HepG2 (cell line): ENCODE measurements at regions not wholly inside any gene's neighbourhood (a gene's known extent, or its start where the extent isn't known, plus 50 kb on each side); places are given as distances from the start of the nearest gene placed in this dataset.
A peak's percentile ranks its signal among the peaks of the same experiment; 100 is the strongest.

Experiments used
- ATF6 ChIP-seq: sonication (generic); formaldehyde crosslinking; conservative IDR thresholded peaks from 2 replicates; pipeline ENCODE4 v1.4.0; 2020; ENCODE audit warnings: missing genetic modification reagents
- ATM ChIP-seq: fragments of 450-650 bp; IDR thresholded peaks from 2 replicates; pipeline ENCODE4 v1.7.1; 2017; ENCODE audit warnings: mild to moderate bottlenecking, borderline replicate concordance
- GATA4 ChIP-seq: sonication (generic); IDR thresholded peaks from 2 replicates; pipeline ENCODE4 v1.6.1; 2016; ENCODE audit warnings: antibody characterized with exemption, low read depth, borderline replicate concordance
- MTF2 ChIP-seq: sonication (generic); formaldehyde crosslinking; IDR thresholded peaks from 2 replicates; pipeline ENCODE4 v1.5.0; 2020; ENCODE audit warnings: missing genetic modification reagents, borderline replicate concordance
- NR2C2 ChIP-seq: sonication (generic); formaldehyde crosslinking; IDR thresholded peaks from 2 replicates; pipeline ENCODE4 v1.4.0; 2020; ENCODE audit warnings: missing genetic modification reagents, mild to moderate bottlenecking, moderate library complexity, borderline replicate concordance
- NRL ChIP-seq: sonication (generic); formaldehyde crosslinking; IDR thresholded peaks from 2 replicates; pipeline ENCODE4 v1.5.0; 2020; ENCODE audit warnings: missing genetic modification reagents, mild to moderate bottlenecking, moderate library complexity, borderline replicate concordance
- POLR2A ChIP-seq, 2 experiments: IDR thresholded peaks; 2 replicates each; pipeline ENCODE4 v1.6.1; 2011; ENCODE audit warnings: low read depth in 2 of 2, low read length in 2 of 2, mild to moderate bottlenecking in 1 of 2, moderate library complexity in 1 of 2; ENCODE audit not compliant: insufficient read depth in 1 of 2
- SNAPC4 ChIP-seq: sonication (generic); formaldehyde crosslinking; IDR thresholded peaks from 2 replicates; pipeline ENCODE4 v1.4.0; 2020; ENCODE audit warnings: mild to moderate bottlenecking, missing genetic modification reagents
- SP5 ChIP-seq: IDR thresholded peaks from 2 replicates; pipeline ENCODE4 v1.6.1; 2016; ENCODE audit warnings: low read depth, borderline replicate concordance
- TOE1 ChIP-seq: sonication (generic); formaldehyde crosslinking; IDR thresholded peaks from 2 replicates; pipeline ENCODE4 v1.4.0; 2020; ENCODE audit warnings: mild to moderate bottlenecking, missing genetic modification reagents
- ZBTB33 ChIP-seq: sonication (generic); formaldehyde crosslinking; IDR thresholded peaks from 2 replicates; pipeline ENCODE4 v1.4.0; 2020; ENCODE audit warnings: missing genetic modification reagents
- ZFP36 ChIP-seq: fragments of 150-350 bp; IDR thresholded peaks from 2 replicates; pipeline ENCODE4 v1.6.1; 2018; ENCODE audit warnings: borderline replicate concordance, low read length, low read depth; ENCODE audit not compliant: partially characterized antibody
- ZNF124 ChIP-seq: sonication (generic); formaldehyde crosslinking; IDR thresholded peaks from 2 replicates; pipeline ENCODE4 v1.4.0; 2020; ENCODE audit warnings: missing genetic modification reagents
- ZNF432 ChIP-seq: sonication (generic); formaldehyde crosslinking; IDR thresholded peaks from 2 replicates; pipeline ENCODE4 v1.5.0; 2020; ENCODE audit warnings: missing genetic modification reagents, mild to moderate bottlenecking, borderline replicate concordance
- ZNF792 ChIP-seq: IDR thresholded peaks from 2 replicates; pipeline ENCODE4 v1.6.1; 2016
- TF ChIP-seq, protein P1 (sequence below): sonication (generic); formaldehyde crosslinking; IDR thresholded peaks from 2 replicates; pipeline ENCODE4 v1.5.0; 2020; ENCODE audit warnings: missing genetic modification reagents, mild to moderate bottlenecking, borderline replicate concordance
- TF ChIP-seq, protein P2 (sequence below): sonication (generic); formaldehyde crosslinking; conservative IDR thresholded peaks from 2 replicates; pipeline ENCODE4 v1.4.0; 2020; ENCODE audit warnings: missing genetic modification reagents
- TF ChIP-seq, protein P3 (sequence below): sonication (generic); formaldehyde crosslinking; IDR thresholded peaks from 2 replicates; pipeline ENCODE4 v1.5.0; 2020; ENCODE audit warnings: mild to moderate bottlenecking, missing genetic modification reagents

DNA sequence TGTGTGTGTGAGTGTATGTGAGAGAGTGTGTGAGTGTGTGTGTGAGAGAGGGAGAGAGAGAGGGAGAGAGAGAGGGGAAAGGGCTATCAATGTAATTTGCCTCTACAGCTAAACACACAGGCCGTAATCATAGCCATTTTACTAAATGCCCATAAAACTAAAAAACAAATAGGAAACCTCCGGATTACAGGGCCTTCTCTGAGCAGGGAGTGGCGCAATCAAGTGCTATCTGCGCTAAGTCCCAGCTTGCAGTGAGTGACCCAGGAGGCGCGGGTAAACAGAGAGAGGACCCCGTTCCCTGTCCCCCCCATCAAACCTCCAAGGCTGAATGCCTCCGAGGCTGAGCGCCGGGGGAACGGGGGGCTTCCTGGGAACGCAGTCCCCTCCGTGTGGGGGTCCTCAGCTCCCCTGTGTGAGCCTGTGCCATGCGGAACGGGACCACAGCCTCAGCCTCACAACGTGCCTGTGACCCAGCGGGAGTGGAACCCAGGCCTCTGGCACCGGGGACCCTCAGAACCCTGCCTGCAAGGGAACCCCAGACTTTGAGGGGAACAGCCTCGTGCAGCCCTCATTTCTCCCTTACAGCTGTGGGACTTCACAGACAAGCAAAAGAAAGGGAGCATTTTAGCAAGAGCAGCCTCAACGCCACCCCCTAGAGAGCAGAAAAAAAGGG, 54.7 kb upstream of the ID2 start (continued):
- TF ChIP-seq ATF6 (CRISPR knock-in tag) (no peak), SNAPC4 (CRISPR knock-in tag) (0 out of 2 replicates have a peak, but pooled peaks have one; percentile 4), NR2C2 (no peak), ZNF432 (no peak), ZBTB33 (CRISPR knock-in tag) (no peak), ZNF124 (CRISPR knock-in tag) (no peak), TOE1 (peak; percentile 54; the same call in 1 of the 2 replicates), NRL (CRISPR knock-in tag) (0 out of 2 replicates have a peak, but pooled peaks have one; percentile 40), GATA4 (0 out of 2 replicates have a peak, but pooled peaks have one; percentile 9), ZFP36 (no peak), MTF2 (CRISPR knock-in tag) (0 out of 2 replicates have a peak, but pooled peaks have one; percentile 91), SP5 (CRISPR knock-in tag) (no peak), POLR2A (IDR thresholded peaks at IDR 0.05; ENCODE audit: insufficient read depth in 1 of 2, low read depth in 2 of 2, low read length in 2 of 2) (no peak; a peak in 1 of 4 replicates), ZNF792 (no peak; the same call in 1 of the 2 replicates), ATM (no peak)
- TF ChIP-seq, protein P1, sequence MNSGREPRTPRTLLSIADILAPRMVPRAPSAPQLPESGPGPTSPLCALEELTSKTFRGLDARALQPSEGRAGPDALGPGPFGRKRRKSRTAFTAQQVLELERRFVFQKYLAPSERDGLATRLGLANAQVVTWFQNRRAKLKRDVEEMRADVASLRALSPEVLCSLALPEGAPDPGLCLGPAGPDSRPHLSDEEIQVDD (CRISPR knock-in tag): no peak
- TF ChIP-seq, protein P2, sequence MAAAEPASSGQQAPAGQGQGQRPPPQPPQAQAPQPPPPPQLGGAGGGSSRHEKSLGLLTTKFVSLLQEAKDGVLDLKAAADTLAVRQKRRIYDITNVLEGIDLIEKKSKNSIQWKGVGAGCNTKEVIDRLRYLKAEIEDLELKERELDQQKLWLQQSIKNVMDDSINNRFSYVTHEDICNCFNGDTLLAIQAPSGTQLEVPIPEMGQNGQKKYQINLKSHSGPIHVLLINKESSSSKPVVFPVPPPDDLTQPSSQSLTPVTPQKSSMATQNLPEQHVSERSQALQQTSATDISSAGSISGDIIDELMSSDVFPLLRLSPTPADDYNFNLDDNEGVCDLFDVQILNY (CRISPR knock-in tag): no peak
- TF ChIP-seq, protein P3, sequence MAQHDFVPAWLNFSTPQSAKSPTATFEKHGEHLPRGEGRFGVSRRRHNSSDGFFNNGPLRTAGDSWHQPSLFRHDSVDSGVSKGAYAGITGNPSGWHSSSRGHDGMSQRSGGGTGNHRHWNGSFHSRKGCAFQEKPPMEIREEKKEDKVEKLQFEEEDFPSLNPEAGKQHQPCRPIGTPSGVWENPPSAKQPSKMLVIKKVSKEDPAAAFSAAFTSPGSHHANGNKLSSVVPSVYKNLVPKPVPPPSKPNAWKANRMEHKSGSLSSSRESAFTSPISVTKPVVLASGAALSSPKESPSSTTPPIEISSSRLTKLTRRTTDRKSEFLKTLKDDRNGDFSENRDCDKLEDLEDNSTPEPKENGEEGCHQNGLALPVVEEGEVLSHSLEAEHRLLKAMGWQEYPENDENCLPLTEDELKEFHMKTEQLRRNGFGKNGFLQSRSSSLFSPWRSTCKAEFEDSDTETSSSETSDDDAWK (CRISPR knock-in tag): no peak
